ENCODE measurements at regions not wholly inside any gene's neighbourhood (a gene's known extent, or its start where the extent isn't known, plus 50 kb on each side); places are given as distances from the start of the nearest gene placed in this dataset.
"Not testable (repeated sequence)": the region's sequence is repeated elsewhere in the genome, so short reads cannot be mapped to it uniquely, and the experiment has no call there.

GRCh38 chr12:54799966-54800365 lies 54.4 kb upstream of the MUCL1 start:
- not testable (repeated sequence) for H3K36me3 ChIP-seq (replicated peaks; ENCODE audit: insufficient read depth, low read length); H2AFZ ChIP-seq (ENCODE audit: low read length); H3F3A ChIP-seq (ENCODE audit: insufficient read depth, low read length); H3K4me2 ChIP-seq (ENCODE audit: low read depth, low read length); H3K27ac ChIP-seq (ENCODE audit: low read length); H3K4me1 ChIP-seq (ENCODE audit: low read length); H3K9me3 ChIP-seq (replicated peaks; ENCODE audit: insufficient read depth, low read length); H3K27me3 ChIP-seq (replicated peaks; ENCODE audit: insufficient read depth, low read length); H3K4me3 ChIP-seq (ENCODE audit: low read length); H3K9me2 ChIP-seq (replicated peaks; ENCODE audit: insufficient read depth, low read length); H3K79me2 ChIP-seq (ENCODE audit: low read length); H4K20me1 ChIP-seq (ENCODE audit: insufficient read depth, low read length); DNase-seq; H3K9ac ChIP-seq (ENCODE audit: low read length)

GRCh38 chr12:54798651-54799050 lies 55.7 kb upstream of the MUCL1 start:
- H4K20me1 ChIP-seq (ENCODE audit: insufficient read depth, low read length): no peaks in the 10 kb centered on the region
- no peak overlapping the region for H3K27ac ChIP-seq (ENCODE audit: low read length)
- H3K79me2 ChIP-seq (ENCODE audit: low read length): no peaks in the 10 kb centered on the region
- no peaks in the 10 kb centered on the region for H3K27me3 ChIP-seq (replicated peaks; ENCODE audit: insufficient read depth, low read length)
- H3F3A ChIP-seq (ENCODE audit: insufficient read depth, low read length): no peaks in the 10 kb centered on the region
- H2AFZ ChIP-seq (ENCODE audit: low read length): no peak overlapping the region
- no peaks in the 10 kb centered on the region for H3K4me1 ChIP-seq (ENCODE audit: low read length)
- no peak overlapping the region for H3K4me2 ChIP-seq (ENCODE audit: low read depth, low read length)
- no peak for TF ChIP-seq EZH2phosphoT487 (IDR thresholded peaks at IDR 0.05; ENCODE audit: low read length)
- TF ChIP-seq EZH2 (optimal IDR thresholded peaks at IDR 0.05; ENCODE audit: low read depth, low read length): no peak
- TF ChIP-seq CTCF (IDR thresholded peaks at IDR 0.05; ENCODE audit: low read length): no peak
- DNase-seq: no peak
- H3K9me2 ChIP-seq (replicated peaks; ENCODE audit: insufficient read depth, low read length): no peaks in the 10 kb centered on the region
- no peaks in the 10 kb centered on the region for H3K36me3 ChIP-seq (replicated peaks; ENCODE audit: insufficient read depth, low read length)
- no peak overlapping the region for H3K4me3 ChIP-seq (ENCODE audit: low read length)
- H3K9me3 ChIP-seq (replicated peaks; ENCODE audit: insufficient read depth, low read length): no peaks in the 10 kb centered on the region
- no peak overlapping the region for H3K9ac ChIP-seq (ENCODE audit: low read length)

- Histone ChIP-seq H3K9ac (ENCODE audit: low read length) (no peak overlapping the region), H3K27me3 (replicated peaks; ENCODE audit: insufficient read depth, low read length) (no peaks in the 10 kb centered on the region), H2AFZ (ENCODE audit: low read length) (no peak overlapping the region), H3K9me2 (replicated peaks; ENCODE audit: insufficient read depth, low read length) (no peaks in the 10 kb centered on the region), H3F3A (ENCODE audit: insufficient read depth, low read length) (no peaks in the 10 kb centered on the region), H3K4me2 (ENCODE audit: low read depth, low read length) (no peak overlapping the region), H3K36me3 (replicated peaks; ENCODE audit: insufficient read depth, low read length) (no peaks in the 10 kb centered on the region), H3K4me1 (ENCODE audit: low read length) (no peaks in the 10 kb centered on the region), H3K9me3 (replicated peaks; ENCODE audit: insufficient read depth, low read length) (no peaks in the 10 kb centered on the region), H4K20me1 (ENCODE audit: insufficient read depth, low read length) (no peaks in the 10 kb centered on the region), H3K27ac (ENCODE audit: low read length) (no peak overlapping the region), H3K79me2 (ENCODE audit: low read length) (no peaks in the 10 kb centered on the region), H3K4me3 (ENCODE audit: low read length) (no peak overlapping the region)
- no peak for DNase-seq
- TF ChIP-seq EZH2phosphoT487 (IDR thresholded peaks at IDR 0.05; ENCODE audit: low read length): no peak
Measured at GRCh38 chr12:54796991-54797390, 57.3 kb upstream of the MUCL1 start.

GRCh38 chr12:54795644-54796043 lies 58.7 kb upstream of the MUCL1 start:
- Histone ChIP-seq H3K27me3 (replicated peaks; ENCODE audit: insufficient read depth, low read length) (no peaks in the 10 kb centered on the region), H3K4me2 (ENCODE audit: low read depth, low read length) (no peak overlapping the region), H3K36me3 (replicated peaks; ENCODE audit: insufficient read depth, low read length) (no peaks in the 10 kb centered on the region), H3K4me1 (ENCODE audit: low read length) (no peaks in the 10 kb centered on the region), H3F3A (ENCODE audit: insufficient read depth, low read length) (no peaks in the 10 kb centered on the region), H2AFZ (ENCODE audit: low read length) (no peak overlapping the region), H3K9me2 (replicated peaks; ENCODE audit: insufficient read depth, low read length) (no peaks in the 10 kb centered on the region), H3K27ac (ENCODE audit: low read length) (no peak overlapping the region), H4K20me1 (ENCODE audit: insufficient read depth, low read length) (no peaks in the 10 kb centered on the region), H3K4me3 (ENCODE audit: low read length) (no peak overlapping the region), H3K79me2 (ENCODE audit: low read length) (no peaks in the 10 kb centered on the region), H3K9ac (ENCODE audit: low read length) (no peak overlapping the region), H3K9me3 (replicated peaks; ENCODE audit: insufficient read depth, low read length) (no peaks in the 10 kb centered on the region)
- no peak for DNase-seq
- TF ChIP-seq EZH2 (optimal IDR thresholded peaks at IDR 0.05; ENCODE audit: low read depth, low read length): no peak

GRCh38 chr12:54786081-54786480 lies 68.2 kb upstream of the MUCL1 start:
- no peaks in the 10 kb centered on the region for H3K9me2 ChIP-seq (replicated peaks; ENCODE audit: insufficient read depth, low read length)
- no peaks in the 10 kb centered on the region for H3K79me2 ChIP-seq (ENCODE audit: low read length)
- no peak overlapping the region for H3K4me3 ChIP-seq (ENCODE audit: low read length)
- no peak for DNase-seq
- no peak overlapping the region for H3K9ac ChIP-seq (ENCODE audit: low read length)
- H3K9me3 ChIP-seq (replicated peaks; ENCODE audit: insufficient read depth, low read length): no peaks in the 10 kb centered on the region
- no peaks in the 10 kb centered on the region for H3F3A ChIP-seq (ENCODE audit: insufficient read depth, low read length)
- TF ChIP-seq EZH2 (optimal IDR thresholded peaks at IDR 0.05; ENCODE audit: low read depth, low read length): no peak
- TF ChIP-seq EZH2phosphoT487 (IDR thresholded peaks at IDR 0.05; ENCODE audit: low read length): no peak
- no peak for TF ChIP-seq CTCF (IDR thresholded peaks at IDR 0.05; ENCODE audit: low read length)
- no peaks in the 10 kb centered on the region for H3K36me3 ChIP-seq (replicated peaks; ENCODE audit: insufficient read depth, low read length)
- no peaks in the 10 kb centered on the region for H3K4me1 ChIP-seq (ENCODE audit: low read length)
- no peak overlapping the region for H3K27ac ChIP-seq (ENCODE audit: low read length)
- H3K4me2 ChIP-seq (ENCODE audit: low read depth, low read length): no peak overlapping the region
- no peaks in the 10 kb centered on the region for H4K20me1 ChIP-seq (ENCODE audit: insufficient read depth, low read length)
- H2AFZ ChIP-seq (ENCODE audit: low read length): no peak overlapping the region
- H3K27me3 ChIP-seq (replicated peaks; ENCODE audit: insufficient read depth, low read length): no peaks in the 10 kb centered on the region
